ENCODE measurements at regions not wholly inside any gene's neighbourhood (a gene's known extent, or its start where the extent isn't known, plus 50 kb on each side); places are given as distances from the start of the nearest gene placed in this dataset.

- no peak overlapping the region for H3K4me2 ChIP-seq (replicated peaks; ENCODE audit: low read depth, low read length, poor library complexity, severe bottlenecking)
- H3K36me3 ChIP-seq (replicated peaks in 1 of 2; ENCODE audit: control extremely low read depth in 1 of 2, control insufficient read depth in 1 of 2, extremely low read depth in 1 of 2, insufficient read depth in 2 of 2, low read length in 1 of 2) = no peaks in the 10 kb centered on the region
- ATAC-seq (ENCODE audit: low read depth) (no peak), DNase-seq (no peak)
- no peaks in the 10 kb centered on the region for H4K20me1 ChIP-seq (ENCODE audit: control insufficient read depth, insufficient read depth, low read length, poor library complexity, severe bottlenecking)
- WGBS (ENCODE audit: insufficient coverage) = 86% methylated on average over 1 of the region's 3 CpGs
- intact Hi-C loops (cut with micrococcal nuclease) = no loop called here
- no peaks in the 10 kb centered on the region for H3K9me3 ChIP-seq (ENCODE audit: control extremely low read depth in 1 of 3, control insufficient read depth in 2 of 3, insufficient read depth in 1 of 3, low read length in 2 of 3)
- ChIA-PET POLR2A (no interaction called here), CTCF (no interaction called here)
- no peaks in the 10 kb centered on the region for H3K27me3 ChIP-seq (replicated peaks in 1 of 4; ENCODE audit: control extremely low read depth in 1 of 4, control insufficient read depth in 3 of 4, insufficient read depth in 4 of 4, low read length in 3 of 4)
- no peaks in the 10 kb centered on the region for H3K79me2 ChIP-seq (ENCODE audit: control insufficient read depth, insufficient read depth, low read length)
- no peak overlapping the region for H3K4me3 ChIP-seq (ENCODE audit: control extremely low read depth in 1 of 5, extremely low read depth in 1 of 5, insufficient read depth in 1 of 5, low read depth in 2 of 5, low read length in 4 of 5)
- no peak for TF ChIP-seq EZH2 (IDR thresholded peaks at IDR 0.05; ENCODE audit: borderline replicate concordance, insufficient read depth, low read depth, low read length, poor library complexity, severe bottlenecking)
- TF ChIP-seq, protein P1, sequence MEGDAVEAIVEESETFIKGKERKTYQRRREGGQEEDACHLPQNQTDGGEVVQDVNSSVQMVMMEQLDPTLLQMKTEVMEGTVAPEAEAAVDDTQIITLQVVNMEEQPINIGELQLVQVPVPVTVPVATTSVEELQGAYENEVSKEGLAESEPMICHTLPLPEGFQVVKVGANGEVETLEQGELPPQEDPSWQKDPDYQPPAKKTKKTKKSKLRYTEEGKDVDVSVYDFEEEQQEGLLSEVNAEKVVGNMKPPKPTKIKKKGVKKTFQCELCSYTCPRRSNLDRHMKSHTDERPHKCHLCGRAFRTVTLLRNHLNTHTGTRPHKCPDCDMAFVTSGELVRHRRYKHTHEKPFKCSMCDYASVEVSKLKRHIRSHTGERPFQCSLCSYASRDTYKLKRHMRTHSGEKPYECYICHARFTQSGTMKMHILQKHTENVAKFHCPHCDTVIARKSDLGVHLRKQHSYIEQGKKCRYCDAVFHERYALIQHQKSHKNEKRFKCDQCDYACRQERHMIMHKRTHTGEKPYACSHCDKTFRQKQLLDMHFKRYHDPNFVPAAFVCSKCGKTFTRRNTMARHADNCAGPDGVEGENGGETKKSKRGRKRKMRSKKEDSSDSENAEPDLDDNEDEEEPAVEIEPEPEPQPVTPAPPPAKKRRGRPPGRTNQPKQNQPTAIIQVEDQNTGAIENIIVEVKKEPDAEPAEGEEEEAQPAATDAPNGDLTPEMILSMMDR (IDR thresholded peaks at IDR 0.05) = no peak
- no peak overlapping the region for H3K27ac Mint-ChIP-seq
- H3K4me1 Mint-ChIP-seq = no peaks in the 10 kb centered on the region
- H3K9me3 Mint-ChIP-seq (ENCODE audit: insufficient read depth) = no peaks in the 10 kb centered on the region
- no peaks in the 10 kb centered on the region for H3K4me1 ChIP-seq (ENCODE audit: control insufficient read depth in 2 of 2, insufficient read depth in 2 of 2, low read length in 2 of 2)
- no peaks in the 10 kb centered on the region for H3K27me3 Mint-ChIP-seq
- H2AFZ ChIP-seq (ENCODE audit: insufficient read depth, low read depth, low read length, poor library complexity, severe bottlenecking) = no peak overlapping the region
- no peak overlapping the region for H3K27ac ChIP-seq (ENCODE audit: low read length in 2 of 2)
- no peak overlapping the region for H3K4me3 Mint-ChIP-seq
- no peak overlapping the region for H3K9ac ChIP-seq (ENCODE audit: low read length)
These were observed 142.6 kb downstream of the MRPS30 start for GRCh38 chr5:44951371-44951770.

DNA sequence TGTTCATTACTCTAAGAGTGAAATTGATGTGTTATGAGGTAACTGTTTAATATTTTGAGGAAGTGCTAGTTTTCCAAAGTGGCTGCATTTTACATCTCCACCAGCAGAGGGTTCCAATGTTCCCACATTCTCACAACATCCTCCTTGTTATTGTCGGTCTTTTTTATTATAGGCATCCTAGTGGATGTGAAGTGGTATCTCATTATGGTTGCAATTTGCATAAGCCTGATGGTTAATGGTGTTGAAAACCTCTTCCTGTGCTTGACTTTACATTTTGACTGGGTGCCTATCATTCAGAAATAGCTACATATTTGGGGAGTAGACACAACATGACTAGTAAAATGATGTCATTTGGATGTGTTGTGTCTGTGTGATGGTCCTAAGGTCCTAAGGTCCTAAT lies 143.6 kb downstream of the MRPS30 start:
- H3K9me3 ChIP-seq (ENCODE audit: control extremely low read depth in 1 of 3, control insufficient read depth in 2 of 3, insufficient read depth in 1 of 3, low read length in 2 of 3) = no peaks in the 10 kb centered on the region
- no peak for TF ChIP-seq EZH2 (IDR thresholded peaks at IDR 0.05; ENCODE audit: borderline replicate concordance, insufficient read depth, low read depth, low read length, poor library complexity, severe bottlenecking)
- TF ChIP-seq, protein P1 (IDR thresholded peaks at IDR 0.05) = peak; percentile 45
- POLR2A ChIA-PET = no interaction called here
- H3K4me3 Mint-ChIP-seq = no peak overlapping the region
- no peaks in the 10 kb centered on the region for H3K4me1 ChIP-seq (ENCODE audit: control insufficient read depth in 2 of 2, insufficient read depth in 2 of 2, low read length in 2 of 2)
- no peaks in the 10 kb centered on the region for H3K27me3 ChIP-seq (replicated peaks in 1 of 4; ENCODE audit: control extremely low read depth in 1 of 4, control insufficient read depth in 3 of 4, insufficient read depth in 4 of 4, low read length in 3 of 4)
- intact Hi-C loops (cut with micrococcal nuclease) = no loop called here
- no CpG with 5 or more reads among the region's 1 CpG for WGBS (ENCODE audit: insufficient coverage)
- H3K79me2 ChIP-seq (ENCODE audit: control insufficient read depth, insufficient read depth, low read length) = no peaks in the 10 kb centered on the region
- no peak for DNase-seq
- H3K4me3 ChIP-seq (ENCODE audit: control extremely low read depth in 1 of 5, extremely low read depth in 1 of 5, insufficient read depth in 1 of 5, low read depth in 2 of 5, low read length in 4 of 5) = no peak overlapping the region
- CTCF ChIA-PET = interaction anchor here (1.0 kb wide), 1 partner anchor 11 kb away, joined by 3 read pairs; no protein-coding TSS in a partner anchor
- H3K36me3 ChIP-seq (replicated peaks in 1 of 2; ENCODE audit: control extremely low read depth in 1 of 2, control insufficient read depth in 1 of 2, extremely low read depth in 1 of 2, insufficient read depth in 2 of 2, low read length in 1 of 2) = no peaks in the 10 kb centered on the region
- no peaks in the 10 kb centered on the region for H3K9me3 Mint-ChIP-seq (ENCODE audit: insufficient read depth)
- H3K4me2 ChIP-seq (replicated peaks; ENCODE audit: low read depth, low read length, poor library complexity, severe bottlenecking) = no peak overlapping the region
- no peak overlapping the region for H2AFZ ChIP-seq (ENCODE audit: insufficient read depth, low read depth, low read length, poor library complexity, severe bottlenecking)
- no peak overlapping the region for H3K27ac ChIP-seq (ENCODE audit: low read length in 2 of 2)
- H4K20me1 ChIP-seq (ENCODE audit: control insufficient read depth, insufficient read depth, low read length, poor library complexity, severe bottlenecking) = no peaks in the 10 kb centered on the region
- H3K27me3 Mint-ChIP-seq = no peaks in the 10 kb centered on the region
- H3K4me1 Mint-ChIP-seq = no peaks in the 10 kb centered on the region
- ATAC-seq (ENCODE audit: low read depth) = no peak
- H3K9ac ChIP-seq (ENCODE audit: low read length) = no peak overlapping the region
- no peak overlapping the region for H3K27ac Mint-ChIP-seq
